BLaER1 (cell line): ENCODE measurements at regions not wholly inside any gene's neighbourhood (a gene's known extent, or its start where the extent isn't known, plus 50 kb on each side); places are given as distances from the start of the nearest gene placed in this dataset.
A peak's percentile ranks its signal among the peaks of the same experiment; 100 is the strongest.
"Not testable (repeated sequence)": the region's sequence is repeated elsewhere in the genome, so short reads cannot be mapped to it uniquely, and the experiment has no call there.

Experiments used
- H3K27ac ChIP-seq: shearing (Covaris generic); formaldehyde crosslinking; 2 replicates; pipeline ENCODE4 v1.8.1; 2022
- H3K27me3 ChIP-seq: shearing (Covaris generic); formaldehyde crosslinking; 2 replicates; pipeline ENCODE4 v1.8.1; 2022
- H3K36me3 ChIP-seq: shearing (Covaris generic); formaldehyde crosslinking; 2 replicates; pipeline ENCODE4 v1.8.1; 2022
- H3K4me1 ChIP-seq: shearing (Covaris generic); formaldehyde crosslinking; 2 replicates; pipeline ENCODE4 v1.8.1; 2022
- H3K4me2 ChIP-seq: shearing (Covaris generic); formaldehyde crosslinking; 2 replicates; pipeline ENCODE4 v1.8.1; 2022
- H3K4me3 ChIP-seq: shearing (Covaris generic); formaldehyde crosslinking; 2 replicates; pipeline ENCODE4 v1.8.1; 2022
- H3K9ac ChIP-seq: shearing (Covaris generic); formaldehyde crosslinking; 2 replicates; pipeline ENCODE4 v1.8.1; 2022
- H3K9me3 ChIP-seq: shearing (Covaris generic); formaldehyde crosslinking; 2 replicates; pipeline ENCODE4 v1.8.1; 2022
- H4K20me1 ChIP-seq: shearing (Covaris generic); formaldehyde crosslinking; 2 replicates; pipeline ENCODE4 v1.8.1; 2022
- Cebpa-rat ChIP-seq: shearing (Covaris generic); IDR thresholded peaks from 2 replicates; pipeline ENCODE4 v1.8.1; 2022

DNA sequence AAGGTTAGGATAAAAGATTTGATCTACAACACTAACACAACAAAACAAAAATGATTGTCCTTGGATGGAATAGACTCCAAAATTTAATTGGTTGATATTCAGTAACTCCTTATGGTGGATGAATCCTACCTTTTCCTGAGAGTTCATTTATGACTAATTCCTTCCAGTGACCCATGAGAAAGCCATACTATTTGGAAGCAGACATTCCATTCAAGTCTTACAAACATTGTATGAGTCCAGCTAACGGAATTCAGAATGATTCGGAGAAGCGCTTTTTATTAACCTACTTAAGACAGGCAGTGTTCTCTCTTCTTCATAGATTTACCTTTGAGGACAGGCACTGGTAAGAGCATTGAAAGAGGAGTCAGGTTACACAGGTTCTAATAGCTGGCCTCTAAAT lies 155.6 kb upstream of the ZNF648 start:
- Histone ChIP-seq H3K4me3 (no peak overlapping the region), H3K9ac (no peak overlapping the region), H3K4me2 (no peak overlapping the region), H3K27me3 (no peaks in the 10 kb centered on the region), H3K27ac (no peak overlapping the region), H3K36me3 (no peaks in the 10 kb centered on the region), H3K4me1 (no peaks in the 10 kb centered on the region), H4K20me1 (no peaks in the 10 kb centered on the region), H3K9me3 (peaks cover 4% of the 10 kb centered on the region; the same call in 1 of the 2 replicates)
- no peak for TF ChIP-seq Cebpa-rat

DNA sequence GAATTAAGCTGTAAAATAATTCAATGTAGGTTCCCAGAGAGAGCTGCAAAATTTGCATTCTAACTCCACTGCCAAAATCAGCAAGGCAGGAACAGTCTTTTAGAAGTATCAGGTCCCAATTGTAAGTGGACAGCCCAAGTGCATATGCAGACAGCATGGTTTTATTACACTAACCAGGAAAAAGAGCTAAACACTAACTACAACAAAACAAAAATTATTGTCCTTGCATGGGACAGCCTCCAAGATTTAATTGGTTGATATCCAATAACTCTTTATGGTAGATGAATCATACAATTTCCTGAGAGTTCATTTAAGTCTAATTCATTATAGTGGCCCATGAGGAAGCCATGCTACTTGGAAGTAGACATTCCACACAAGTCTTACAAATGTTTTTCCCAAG lies 154.3 kb upstream of the ZNF648 start:
- no peak overlapping the region for H3K27ac ChIP-seq
- no peak for TF ChIP-seq Cebpa-rat

GRCh38 chr1:182213163-182213562 lies 151.7 kb upstream of the ZNF648 start:
- Histone ChIP-seq H3K9me3 (no peaks in the 10 kb centered on the region), H3K4me2 (no peak overlapping the region), H3K36me3 (no peaks in the 10 kb centered on the region), H3K27me3 (no peaks in the 10 kb centered on the region), H3K4me1 (no peaks in the 10 kb centered on the region), H3K4me3 (no peak overlapping the region), H4K20me1 (no peaks in the 10 kb centered on the region), H3K27ac (no peak overlapping the region), H3K9ac (no peak overlapping the region)
- no peak for TF ChIP-seq Cebpa-rat

More for the DNA sequence above, 154.3 kb upstream of the ZNF648 start:
- Histone ChIP-seq H3K9me3 (no peaks in the 10 kb centered on the region), H3K4me2 (no peak overlapping the region), H4K20me1 (no peaks in the 10 kb centered on the region), H3K36me3 (no peaks in the 10 kb centered on the region), H3K4me3 (no peak overlapping the region), H3K27me3 (no peaks in the 10 kb centered on the region), H3K4me1 (no peaks in the 10 kb centered on the region), H3K9ac (no peak overlapping the region)

GRCh38 chr1:182211386-182211785 lies 149.9 kb upstream of the ZNF648 start:
- no peak for TF ChIP-seq Cebpa-rat
- H3K9ac ChIP-seq = no peak overlapping the region
- H3K27ac ChIP-seq = no peak overlapping the region
- H3K4me2 ChIP-seq = no peak overlapping the region
- H4K20me1 ChIP-seq = no peaks in the 10 kb centered on the region
- no peaks in the 10 kb centered on the region for H3K36me3 ChIP-seq
- H3K4me1 ChIP-seq = peaks cover 8% of the 10 kb centered on the region
- no peak overlapping the region for H3K4me3 ChIP-seq
- no peaks in the 10 kb centered on the region for H3K9me3 ChIP-seq
- no peaks in the 10 kb centered on the region for H3K27me3 ChIP-seq

DNA sequence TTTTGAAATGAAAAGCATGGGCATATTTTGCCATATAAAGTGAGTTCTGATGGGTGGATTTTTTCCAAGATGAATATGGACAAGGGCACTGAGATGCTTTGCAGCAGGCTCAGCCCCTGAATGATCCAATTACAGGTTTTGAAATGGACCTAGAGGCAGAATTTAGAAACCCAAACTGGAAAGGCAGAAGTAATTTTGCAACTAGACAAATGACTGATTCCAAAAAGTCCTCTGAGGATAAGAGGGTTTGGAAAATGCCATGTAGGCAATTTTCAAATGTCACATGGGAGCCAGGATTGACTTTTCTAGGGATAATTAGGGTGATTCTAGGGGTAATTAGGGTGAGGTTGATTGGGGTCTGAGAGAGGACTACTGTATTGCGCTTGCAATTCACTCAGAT lies 148.9 kb upstream of the ZNF648 start:
- Histone ChIP-seq H3K9me3 (no peaks in the 10 kb centered on the region), H3K36me3 (no peaks in the 10 kb centered on the region), H3K27me3 (no peaks in the 10 kb centered on the region), H3K9ac (no peak overlapping the region), H3K4me2 (no peak overlapping the region), H3K27ac (no peak overlapping the region), H3K4me1 (peaks cover 17% of the 10 kb centered on the region), H4K20me1 (no peaks in the 10 kb centered on the region), H3K4me3 (no peak overlapping the region)
- no peak for TF ChIP-seq Cebpa-rat

GRCh38 chr1:182207300-182207699 lies 145.8 kb upstream of the ZNF648 start:
- no peak for TF ChIP-seq Cebpa-rat
- Histone ChIP-seq H3K9me3 (no peaks in the 10 kb centered on the region), H3K4me1 (peaks cover 17% of the 10 kb centered on the region), H3K9ac (no peak overlapping the region), H3K4me2 (no peak overlapping the region; the same call in 1 of the 2 replicates), H3K4me3 (no peak overlapping the region), H3K36me3 (no peaks in the 10 kb centered on the region), H3K27ac (no peak overlapping the region), H3K27me3 (no peaks in the 10 kb centered on the region), H4K20me1 (no peaks in the 10 kb centered on the region)

DNA sequence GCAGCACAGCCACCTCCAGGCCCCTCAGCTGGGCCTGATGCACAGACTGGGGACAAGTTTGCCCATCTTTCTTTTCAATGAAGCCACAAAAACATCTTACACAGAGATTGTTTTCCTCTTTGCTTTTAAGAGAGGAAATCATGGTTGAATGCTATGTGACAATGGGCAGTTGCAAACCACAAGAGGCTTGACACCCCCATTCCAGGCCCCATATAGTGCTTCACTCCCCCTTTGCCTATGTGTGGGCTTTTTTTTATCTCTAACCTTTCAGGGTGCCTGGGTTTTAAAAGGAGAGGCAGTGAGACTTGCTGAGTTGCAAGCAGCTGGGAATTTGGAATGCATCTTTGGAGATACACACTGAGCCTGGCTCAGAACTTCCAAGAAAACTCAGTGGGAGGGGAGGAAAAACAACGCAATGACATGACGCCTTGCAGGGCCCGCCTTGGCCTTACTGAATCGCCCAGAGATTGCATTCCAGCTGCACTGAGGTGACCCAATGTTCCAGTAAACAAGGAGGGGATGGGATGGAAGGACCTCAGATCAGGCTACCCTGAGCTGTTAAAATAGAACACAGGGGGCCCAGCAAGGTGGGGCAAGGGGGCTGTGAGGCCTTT lies 145.2 kb upstream of the ZNF648 start:
- Histone ChIP-seq H3K9ac (no peak overlapping the region), H3K4me2 (peak overlapping the region; percentile 46)

GRCh38 chr1:182205351-182206022 lies 144.0 kb upstream of the ZNF648 start:
- Histone ChIP-seq H3K4me2 (peak overlapping the region; percentile 46; the same call in 1 of the 2 replicates), H3K4me1 (peaks cover 17% of the 10 kb centered on the region), H4K20me1 (no peaks in the 10 kb centered on the region), H3K27me3 (no peaks in the 10 kb centered on the region), H3K27ac (no peak overlapping the region), H3K36me3 (no peaks in the 10 kb centered on the region), H3K4me3 (no peak overlapping the region), H3K9me3 (no peaks in the 10 kb centered on the region), H3K9ac (no peak overlapping the region)
- no peak for TF ChIP-seq Cebpa-rat

More for the DNA sequence above, 145.2 kb upstream of the ZNF648 start:
- Histone ChIP-seq H3K9me3 (no peaks in the 10 kb centered on the region), H4K20me1 (no peaks in the 10 kb centered on the region), H3K4me3 (no peak overlapping the region), H3K4me1 (peaks cover 17% of the 10 kb centered on the region), H3K27me3 (no peaks in the 10 kb centered on the region), H3K27ac (no peak overlapping the region), H3K36me3 (no peaks in the 10 kb centered on the region)
- TF ChIP-seq Cebpa-rat = no peak

- TF ChIP-seq Cebpa-rat = no peak
These were observed 141.8 kb upstream of the ZNF648 start for GRCh38 chr1:182203191-182203875.

GRCh38 chr1:182201490-182201889 lies 140.0 kb upstream of the ZNF648 start:
- not testable (repeated sequence) for H4K20me1 ChIP-seq, H3K4me3 ChIP-seq, H3K4me2 ChIP-seq, H3K9ac ChIP-seq, H3K4me1 ChIP-seq, H3K27ac ChIP-seq, H3K36me3 ChIP-seq, H3K27me3 ChIP-seq, H3K9me3 ChIP-seq

More at GRCh38 chr1:182203191-182203875, 141.8 kb upstream of the ZNF648 start:
- peaks cover 17% of the 10 kb centered on the region for H3K4me1 ChIP-seq
- no peak overlapping the region for H3K27ac ChIP-seq
- no peak overlapping the region for H3K4me3 ChIP-seq
- H3K9me3 ChIP-seq = no peaks in the 10 kb centered on the region
- no peak overlapping the region for H3K4me2 ChIP-seq
- H4K20me1 ChIP-seq = no peaks in the 10 kb centered on the region
- H3K27me3 ChIP-seq = no peaks in the 10 kb centered on the region
- no peak overlapping the region for H3K9ac ChIP-seq
- H3K36me3 ChIP-seq = no peaks in the 10 kb centered on the region
